Stimulated activated CD8-positive, alpha-beta memory T cell treated with anti-CD3 and anti-CD28 coated beads, Interleukin-2, amount 100 ng/mL, for 48 hours (primary cell): ENCODE measurements at regions not wholly inside any gene's neighbourhood (a gene's known extent, or its start where the extent isn't known, plus 50 kb on each side); places are given as distances from the start of the nearest gene placed in this dataset.

Experiments
- DNase-seq, 2 donors: peaks; one replicate each; pipeline ENCODE4 v3.0.0-alpha.2; 2020; ENCODE audit warnings: low read depth in 2 of 2

DNA sequence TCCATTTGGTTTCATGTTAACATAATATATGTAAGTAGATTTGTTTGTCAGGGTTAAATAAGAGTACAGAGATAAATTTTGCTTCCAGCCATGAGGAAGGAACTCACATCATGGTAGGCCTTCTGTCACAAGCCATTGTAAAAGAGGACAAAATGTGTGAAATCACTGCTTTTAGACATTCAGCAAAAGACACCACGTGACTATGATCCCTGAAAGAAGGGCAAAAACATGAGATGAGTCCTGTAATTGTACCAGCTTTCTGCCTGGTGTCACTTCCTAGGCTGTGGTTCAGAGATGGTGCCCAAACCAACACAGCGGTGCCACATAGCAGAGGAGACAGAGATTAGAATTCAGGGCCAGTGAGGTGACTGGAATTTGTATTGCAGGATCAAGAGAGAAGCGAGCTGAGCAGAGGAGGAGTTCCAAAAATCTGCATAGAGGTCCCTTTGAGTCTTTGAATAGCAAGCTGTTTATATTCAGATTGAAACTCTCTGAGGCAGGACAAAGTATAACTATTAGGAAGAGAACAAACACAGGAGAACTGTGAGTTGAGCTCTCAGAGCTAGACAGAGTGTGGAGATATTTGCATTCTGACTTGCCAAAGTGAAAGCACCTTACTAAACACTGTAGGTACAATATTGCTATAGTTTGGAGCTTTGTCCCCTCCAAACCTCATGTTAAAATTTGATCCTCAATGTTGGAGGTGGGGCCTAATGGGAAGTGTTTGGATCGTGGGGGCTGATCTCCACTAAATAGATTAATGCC is 52.6 kb upstream of the PDE7B start:
- DNase-seq, result no peak
